PC-3 (cell line): ENCODE measurements at regions not wholly inside any gene's neighbourhood (a gene's known extent, or its start where the extent isn't known, plus 50 kb on each side); places are given as distances from the start of the nearest gene placed in this dataset.

Experiments
- EZH2phosphoT487 ChIP-seq: fragments of 300-600 bp; sonication (generic); IDR thresholded peaks from 2 replicates; pipeline ENCODE4 v1.6.1; 2018; ENCODE audit warnings: mild to moderate bottlenecking, antibody characterized with exemption, low read length, borderline replicate concordance
- TF ChIP-seq, protein P1 (sequence below): fragments of 300-600 bp; sonication (generic); conservative IDR thresholded peaks from 2 replicates; pipeline ENCODE4 v1.5.1; 2017; ENCODE audit warnings: antibody characterized with exemption, low read depth, mild to moderate bottlenecking, low read length

DNA sequence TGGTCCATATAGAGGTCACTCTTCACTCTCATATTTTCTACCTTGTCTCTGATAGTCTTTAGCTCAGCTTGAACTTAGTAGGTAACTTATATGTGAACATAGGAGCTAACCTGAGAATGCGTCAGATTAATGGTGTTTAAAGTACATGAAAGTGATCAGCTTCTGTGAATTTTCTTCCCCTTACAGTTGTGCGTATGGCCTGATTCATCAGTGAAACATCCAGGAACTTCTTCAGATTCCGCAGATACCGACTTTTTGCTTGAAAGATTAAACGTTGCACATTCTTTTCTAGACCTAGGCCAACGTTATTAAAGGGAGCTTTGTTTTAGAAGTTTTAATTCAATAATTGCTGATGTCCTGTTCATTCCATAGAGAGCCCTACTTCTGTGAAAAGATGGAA is 1945.1 kb upstream of the SEL1L start:
- no peak for TF ChIP-seq EZH2phosphoT487
- TF ChIP-seq, protein P1, sequence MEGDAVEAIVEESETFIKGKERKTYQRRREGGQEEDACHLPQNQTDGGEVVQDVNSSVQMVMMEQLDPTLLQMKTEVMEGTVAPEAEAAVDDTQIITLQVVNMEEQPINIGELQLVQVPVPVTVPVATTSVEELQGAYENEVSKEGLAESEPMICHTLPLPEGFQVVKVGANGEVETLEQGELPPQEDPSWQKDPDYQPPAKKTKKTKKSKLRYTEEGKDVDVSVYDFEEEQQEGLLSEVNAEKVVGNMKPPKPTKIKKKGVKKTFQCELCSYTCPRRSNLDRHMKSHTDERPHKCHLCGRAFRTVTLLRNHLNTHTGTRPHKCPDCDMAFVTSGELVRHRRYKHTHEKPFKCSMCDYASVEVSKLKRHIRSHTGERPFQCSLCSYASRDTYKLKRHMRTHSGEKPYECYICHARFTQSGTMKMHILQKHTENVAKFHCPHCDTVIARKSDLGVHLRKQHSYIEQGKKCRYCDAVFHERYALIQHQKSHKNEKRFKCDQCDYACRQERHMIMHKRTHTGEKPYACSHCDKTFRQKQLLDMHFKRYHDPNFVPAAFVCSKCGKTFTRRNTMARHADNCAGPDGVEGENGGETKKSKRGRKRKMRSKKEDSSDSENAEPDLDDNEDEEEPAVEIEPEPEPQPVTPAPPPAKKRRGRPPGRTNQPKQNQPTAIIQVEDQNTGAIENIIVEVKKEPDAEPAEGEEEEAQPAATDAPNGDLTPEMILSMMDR = no peak
